HAP-1 (cell line): ENCODE measurements at regions not wholly inside any gene's neighbourhood (a gene's known extent, or its start where the extent isn't known, plus 50 kb on each side); places are given as distances from the start of the nearest gene placed in this dataset.
"Not testable (repeated sequence)": the region's sequence is repeated elsewhere in the genome, so short reads cannot be mapped to it uniquely, and the experiment has no call there.

Experiments used
- DNase-seq, 2 experiments: peaks; one replicate each; pipeline ENCODE4 v3.0.0-alpha.2; 2016 to 2020; ENCODE audit warnings: low spot score in 2 of 2
- H3K27me3 ChIP-seq: fragments of 250-450 bp; sonication (Bioruptor Pico); 2 replicates; pipeline ENCODE4 v1.5.1; 2020; ENCODE audit warnings: low read depth, mild to moderate bottlenecking, moderate library complexity
- H3K36me3 ChIP-seq: fragments of 250-450 bp; sonication (Bioruptor Pico); replicated peaks from 2 replicates; pipeline ENCODE4 v1.5.1; 2020; ENCODE audit warnings: mild to moderate bottlenecking
- H3K4me1 ChIP-seq: fragments of 250-450 bp; sonication (Bioruptor Pico); 2 replicates; pipeline ENCODE4 v1.5.1; 2020; ENCODE audit warnings: mild to moderate bottlenecking
- H3K4me3 ChIP-seq: fragments of 250-450 bp; sonication (Bioruptor Pico); 2 replicates; pipeline ENCODE4 v1.5.1; 2020; ENCODE audit warnings: mild to moderate bottlenecking, moderate library complexity
- H3K9me3 ChIP-seq: fragments of 250-450 bp; sonication (Bioruptor Pico); 2 replicates; pipeline ENCODE4 v1.5.1; 2020; ENCODE audit warnings: mild to moderate bottlenecking, moderate library complexity
- in situ Hi-C: fragments of 300-500 bp; cut with MboI; formaldehyde crosslinking; loops from 3 replicates; pipeline ENCODE4 v1.14.3; 2020; ENCODE audit warnings: low sequenced_read_pairs, inconsistent platforms, mixed read lengths

DNA sequence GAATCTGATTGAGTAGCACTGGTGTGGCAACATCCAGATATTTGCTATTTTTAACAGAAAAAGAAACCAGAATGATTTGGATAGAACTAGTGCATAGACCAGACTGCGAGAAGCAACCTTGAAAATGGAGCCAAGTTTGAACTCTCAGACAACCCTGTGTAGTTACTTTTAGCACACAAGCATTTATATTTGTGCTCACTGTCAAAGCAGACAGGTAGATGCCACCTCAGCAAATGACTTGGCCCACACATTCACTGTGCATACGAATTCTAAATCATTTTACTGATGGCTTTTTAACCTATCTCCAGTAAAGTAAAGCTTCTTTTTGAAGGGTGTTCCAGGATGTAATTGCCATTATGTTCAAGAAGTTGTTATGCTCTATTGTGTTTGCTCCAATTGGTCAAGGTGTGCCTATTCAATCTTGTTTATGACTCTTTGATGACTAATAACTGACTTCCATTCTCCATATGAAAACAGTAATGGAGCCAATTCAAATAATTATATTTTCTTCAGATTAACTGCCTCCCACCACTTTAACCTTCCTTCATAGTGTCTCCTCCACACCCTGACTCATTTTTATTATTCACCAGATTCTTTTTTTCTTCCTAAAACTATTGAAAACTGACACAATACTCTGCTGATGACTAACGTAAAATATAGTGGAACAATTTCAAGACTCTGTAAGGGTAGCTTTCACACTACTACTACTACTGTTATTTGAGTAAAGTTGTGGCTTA lies 138.5 kb downstream of the CCER1 start:
- no peaks in the 10 kb centered on the region for H3K4me1 ChIP-seq
- H3K4me3 ChIP-seq = no peak overlapping the region
- H3K27me3 ChIP-seq = no peaks in the 10 kb centered on the region
- in situ Hi-C loops = no loop called here
- DNase-seq = no peak
- H3K9me3 ChIP-seq = no peaks in the 10 kb centered on the region
- no peaks in the 10 kb centered on the region; the same call in 1 of the 2 replicates for H3K36me3 ChIP-seq

DNA sequence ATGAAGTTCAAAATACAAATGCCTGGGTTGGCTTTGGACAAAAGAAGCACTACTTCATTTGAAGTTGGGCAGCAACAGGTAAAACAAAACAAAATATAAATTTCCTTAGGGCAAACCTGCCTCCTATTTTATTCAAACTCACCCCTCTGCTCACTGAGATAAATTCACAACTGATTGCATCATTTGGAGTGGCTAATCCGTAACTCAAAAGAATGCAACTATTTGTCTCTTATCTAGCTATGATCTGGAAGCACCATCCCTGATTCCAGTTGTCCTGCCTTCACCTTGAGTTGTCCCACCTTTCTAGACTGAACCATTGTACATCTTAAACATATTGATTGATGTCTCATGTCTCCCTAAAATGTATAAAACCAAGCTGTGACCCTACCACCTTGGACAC lies 145.0 kb downstream of the CCER1 start:
- H3K4me1 ChIP-seq = no peaks in the 10 kb centered on the region
- in situ Hi-C loops = no loop called here
- no peak for DNase-seq
- H3K36me3 ChIP-seq = no peaks in the 10 kb centered on the region
- no peaks in the 10 kb centered on the region for H3K9me3 ChIP-seq
- no peak overlapping the region for H3K4me3 ChIP-seq
- no peaks in the 10 kb centered on the region for H3K27me3 ChIP-seq

DNA sequence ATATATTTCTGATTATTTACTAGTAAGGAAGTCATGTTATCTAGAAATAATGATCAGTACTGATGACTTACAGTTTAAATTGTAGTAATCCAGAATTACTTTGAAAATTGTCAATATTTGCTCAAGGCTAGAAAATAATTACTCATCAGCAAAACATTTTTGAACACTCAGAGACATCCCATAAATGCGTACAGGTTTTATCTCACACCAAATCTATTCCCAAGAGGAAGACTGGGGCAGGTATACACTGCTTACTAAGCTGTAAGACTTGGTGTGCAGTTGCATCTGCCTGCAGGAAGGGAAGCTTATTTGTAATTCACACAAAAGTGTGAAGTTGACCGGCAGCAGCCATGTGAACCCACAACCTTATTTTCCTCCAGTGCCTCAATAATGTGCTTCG lies 146.4 kb downstream of the CCER1 start:
- no peaks in the 10 kb centered on the region for H3K36me3 ChIP-seq
- no peaks in the 10 kb centered on the region for H3K4me1 ChIP-seq
- DNase-seq = no peak
- H3K9me3 ChIP-seq = no peaks in the 10 kb centered on the region
- in situ Hi-C loops = no loop called here
- H3K4me3 ChIP-seq = no peak overlapping the region
- H3K27me3 ChIP-seq = no peaks in the 10 kb centered on the region

DNA sequence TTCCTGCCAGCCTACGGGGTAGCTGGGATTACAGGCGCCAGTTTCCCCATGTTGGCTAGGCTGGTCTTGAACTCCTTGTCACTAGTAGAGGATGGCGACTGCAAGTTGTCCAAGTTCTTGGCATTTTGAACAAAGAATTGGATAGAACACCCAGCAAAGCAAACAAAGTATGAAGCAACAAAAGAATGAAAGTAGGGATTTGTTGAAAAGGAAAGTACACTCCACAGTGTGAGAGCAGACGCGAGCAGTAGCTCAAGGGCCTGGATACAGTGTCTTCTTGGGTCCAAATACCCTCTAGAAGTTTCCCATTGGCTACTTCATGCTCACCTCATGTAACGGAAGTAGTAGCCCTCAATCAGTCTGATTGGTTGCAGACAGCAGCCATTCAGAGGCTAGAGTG lies 152.2 kb downstream of the CCER1 start:
- no peak overlapping the region for H3K4me3 ChIP-seq
- in situ Hi-C loops = no loop called here
- no peaks in the 10 kb centered on the region for H3K4me1 ChIP-seq
- no peaks in the 10 kb centered on the region for H3K36me3 ChIP-seq
- no peaks in the 10 kb centered on the region for H3K9me3 ChIP-seq
- no peak for DNase-seq
- no peaks in the 10 kb centered on the region for H3K27me3 ChIP-seq

DNA sequence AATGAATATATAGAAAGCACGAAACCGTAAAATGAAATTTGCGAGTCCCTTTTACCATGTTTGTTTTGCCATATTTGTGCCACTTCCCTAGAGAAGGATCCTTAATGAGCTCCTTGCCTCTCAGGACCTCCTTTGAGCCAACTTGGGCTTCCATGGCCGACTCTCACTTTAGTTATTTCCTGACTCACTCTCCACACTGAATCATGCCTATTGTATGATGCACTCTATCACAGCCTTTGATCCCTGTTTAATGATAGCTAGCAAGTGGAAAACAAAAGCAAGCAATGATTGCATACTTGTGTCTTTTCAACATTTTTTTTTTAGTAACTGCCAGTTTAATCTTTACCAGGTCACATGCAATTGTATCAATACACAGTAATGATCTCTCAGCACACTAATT lies 153.2 kb downstream of the CCER1 start:
- in situ Hi-C loops = no loop called here
- no peak for DNase-seq
- Histone ChIP-seq H3K4me1 (no peaks in the 10 kb centered on the region), H3K9me3 (no peaks in the 10 kb centered on the region), H3K4me3 (no peak overlapping the region), H3K36me3 (no peaks in the 10 kb centered on the region), H3K27me3 (no peaks in the 10 kb centered on the region)

DNA sequence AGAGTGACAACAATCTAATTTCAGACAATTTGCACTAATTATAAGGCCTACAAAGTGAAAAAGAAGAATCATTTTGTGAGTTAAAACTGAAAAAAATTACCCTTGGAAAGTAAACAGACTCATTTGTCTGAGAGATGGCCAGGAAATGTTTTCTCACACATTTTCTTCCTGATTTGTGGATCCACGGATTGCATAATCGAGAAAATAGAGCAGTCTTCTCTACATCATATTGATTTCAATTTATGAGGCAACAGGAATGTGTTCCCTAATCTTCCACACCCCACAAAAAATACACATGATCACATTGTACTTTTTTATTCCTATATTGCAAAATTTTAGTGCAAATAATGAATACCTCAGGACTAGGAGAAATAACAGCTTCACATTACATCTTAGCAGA lies 160.8 kb downstream of the CCER1 start:
- no peak overlapping the region for H3K4me3 ChIP-seq
- no peak for DNase-seq
- no peaks in the 10 kb centered on the region for H3K9me3 ChIP-seq
- no peaks in the 10 kb centered on the region for H3K4me1 ChIP-seq
- H3K36me3 ChIP-seq = no peaks in the 10 kb centered on the region
- H3K27me3 ChIP-seq = no peaks in the 10 kb centered on the region
- in situ Hi-C loops = no loop called here

DNA sequence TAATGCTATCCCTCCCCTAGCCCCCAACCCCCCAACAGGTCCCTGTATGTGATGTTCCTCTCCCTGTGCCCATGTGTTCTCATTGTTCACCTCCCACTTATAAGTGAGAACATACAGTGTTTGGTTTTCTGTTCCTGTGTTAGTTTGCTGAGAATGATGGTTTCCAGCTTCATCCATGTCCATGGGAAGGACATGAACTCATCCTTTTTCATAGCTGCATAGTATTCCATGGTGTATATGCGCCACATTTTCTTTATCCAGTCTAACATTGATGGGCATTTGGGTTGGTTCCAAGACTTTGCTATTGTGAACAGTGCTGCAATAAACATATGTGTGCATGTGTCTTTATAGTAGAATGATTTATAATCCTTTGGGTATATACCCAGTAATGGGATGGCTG lies 162.3 kb downstream of the CCER1 start:
- H3K27me3 ChIP-seq, in situ Hi-C loops, H3K36me3 ChIP-seq, H3K4me1 ChIP-seq, H3K9me3 ChIP-seq, H3K4me3 ChIP-seq, DNase-seq: not testable (repeated sequence)

DNA sequence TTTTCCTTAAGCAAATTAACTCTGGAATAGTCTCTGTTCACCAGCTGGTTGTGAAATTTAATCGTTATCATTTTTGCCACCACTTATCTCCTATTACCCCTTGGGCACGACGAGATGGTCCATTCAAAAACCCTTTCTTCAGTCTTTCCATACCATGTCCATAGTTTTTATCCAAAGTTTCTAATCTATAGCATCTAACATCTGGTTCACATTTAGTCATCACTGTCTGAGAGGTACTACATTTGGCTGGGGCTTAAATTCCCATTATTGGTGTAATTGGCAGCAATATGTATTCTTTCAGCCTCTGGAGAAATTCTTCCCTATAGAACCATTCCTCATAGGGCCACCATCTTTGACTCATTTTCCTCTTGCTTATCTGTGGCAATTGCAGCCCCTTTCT lies 163.5 kb downstream of the CCER1 start:
- H3K36me3 ChIP-seq = no peaks in the 10 kb centered on the region
- no peak for DNase-seq
- H3K27me3 ChIP-seq = no peaks in the 10 kb centered on the region
- no peak overlapping the region for H3K4me3 ChIP-seq
- no peaks in the 10 kb centered on the region for H3K4me1 ChIP-seq
- in situ Hi-C loops = no loop called here
- no peaks in the 10 kb centered on the region for H3K9me3 ChIP-seq

DNA sequence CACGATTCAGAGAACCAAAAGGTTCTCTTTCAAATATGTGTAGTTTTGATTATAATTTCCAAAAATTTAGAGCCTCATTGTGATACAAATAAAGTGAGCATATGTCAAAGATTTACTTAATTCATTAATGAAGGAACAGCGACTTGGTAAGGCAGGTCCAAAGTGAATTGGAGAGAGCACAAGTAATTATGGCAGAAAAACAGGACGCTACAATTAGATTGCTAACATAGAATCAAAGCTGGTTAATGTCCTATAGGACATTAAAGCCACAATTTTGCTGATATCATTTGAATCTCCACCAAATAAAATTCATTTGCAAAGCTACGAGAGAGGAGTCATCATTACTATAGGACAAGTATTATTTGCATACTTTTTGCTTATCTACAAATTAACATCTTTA lies 164.2 kb downstream of the CCER1 start:
- no peak for DNase-seq
- Histone ChIP-seq H3K36me3 (no peaks in the 10 kb centered on the region), H3K4me3 (no peak overlapping the region), H3K4me1 (no peaks in the 10 kb centered on the region), H3K9me3 (no peaks in the 10 kb centered on the region), H3K27me3 (no peaks in the 10 kb centered on the region)
- in situ Hi-C loops = no loop called here

DNA sequence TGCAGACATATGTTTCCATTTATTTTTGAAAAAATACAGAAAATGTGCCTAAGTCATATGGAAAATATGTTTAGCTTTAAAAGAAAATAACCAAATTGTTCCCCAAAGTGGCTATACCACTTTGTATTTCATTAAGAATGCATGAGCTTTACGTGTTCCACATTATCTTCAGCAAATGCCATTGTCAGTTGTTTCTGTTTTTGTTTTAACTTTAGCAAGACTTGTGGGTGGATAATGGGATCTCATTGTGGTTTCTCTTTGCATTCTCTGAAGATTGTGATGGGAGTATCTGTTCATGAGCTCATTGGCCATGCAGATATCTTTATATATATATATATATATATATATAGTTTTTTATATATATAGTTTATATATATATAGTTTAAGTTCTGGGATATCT lies 181.5 kb downstream of the CCER1 start:
- no peak for DNase-seq
- no peak overlapping the region for H3K4me3 ChIP-seq
- in situ Hi-C loops = no loop called here
- H3K4me1 ChIP-seq = no peaks in the 10 kb centered on the region
- H3K27me3 ChIP-seq = no peaks in the 10 kb centered on the region
- no peaks in the 10 kb centered on the region for H3K9me3 ChIP-seq
- no peaks in the 10 kb centered on the region for H3K36me3 ChIP-seq

DNA sequence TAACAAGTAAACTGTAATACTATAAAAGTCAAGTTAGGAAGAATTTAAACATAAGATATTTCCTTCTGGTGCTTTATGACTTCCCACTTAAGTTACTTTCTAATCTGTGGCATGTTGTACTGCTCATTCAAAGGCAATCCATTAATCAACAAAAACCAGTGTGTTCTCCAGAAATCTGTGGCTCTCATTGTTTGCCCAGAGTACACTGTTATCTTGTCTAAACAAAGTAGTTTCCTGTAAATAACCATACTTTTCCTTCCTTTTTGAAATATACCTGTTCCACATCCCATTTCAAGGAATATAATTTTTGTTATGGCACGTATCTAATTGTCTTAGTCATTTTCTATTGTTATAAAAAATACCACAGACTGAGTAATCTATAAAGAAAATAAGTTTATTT lies 184.1 kb downstream of the CCER1 start:
- Histone ChIP-seq H3K36me3 (no peaks in the 10 kb centered on the region), H3K9me3 (no peaks in the 10 kb centered on the region), H3K4me3 (no peak overlapping the region), H3K4me1 (no peaks in the 10 kb centered on the region), H3K27me3 (no peaks in the 10 kb centered on the region)
- in situ Hi-C loops = no loop called here
- no peak for DNase-seq

DNA sequence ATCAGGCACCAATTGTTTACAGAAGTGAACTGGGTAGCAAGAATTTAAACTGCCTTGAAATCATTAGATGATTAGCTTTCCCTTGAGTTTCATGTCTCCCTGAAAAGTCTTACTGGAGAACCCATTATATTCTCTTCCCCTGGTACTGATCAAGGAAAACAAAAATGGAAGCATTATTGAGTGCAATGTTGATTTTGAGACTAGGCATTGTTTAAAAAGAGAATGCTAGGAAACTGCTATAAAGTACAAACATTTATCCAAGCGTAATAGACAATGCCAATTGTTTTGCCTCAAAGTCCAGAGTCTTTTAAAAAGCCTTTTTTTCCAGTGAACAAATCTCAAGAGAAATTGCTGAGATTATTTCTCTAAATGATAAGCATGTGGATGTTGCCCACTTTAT lies 197.0 kb downstream of the CCER1 start:
- no peak for DNase-seq
- Histone ChIP-seq H3K27me3 (no peaks in the 10 kb centered on the region), H3K9me3 (no peaks in the 10 kb centered on the region), H3K36me3 (no peaks in the 10 kb centered on the region), H3K4me3 (no peak overlapping the region), H3K4me1 (no peaks in the 10 kb centered on the region)
- in situ Hi-C loops = no loop called here

DNA sequence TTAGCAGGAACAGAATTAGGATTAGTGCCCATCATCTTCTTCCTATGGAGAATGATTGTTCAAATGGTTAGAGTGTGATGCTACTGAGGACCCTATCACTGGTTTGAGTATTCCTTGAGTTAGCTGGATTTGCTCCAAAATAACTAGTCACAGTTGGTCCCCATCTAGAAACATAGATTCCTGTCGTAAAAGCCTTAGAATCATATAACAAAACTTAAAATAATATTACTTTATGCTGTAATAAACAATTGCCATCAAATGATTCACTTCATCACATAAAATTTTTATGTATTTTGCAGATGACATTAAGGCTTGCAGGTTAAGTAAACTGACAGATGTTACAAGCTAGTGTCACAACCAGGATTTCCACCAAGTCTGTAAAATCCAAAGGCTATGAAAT lies 209.8 kb downstream of the CCER1 start:
- H3K4me1 ChIP-seq = no peaks in the 10 kb centered on the region
- H3K4me3 ChIP-seq = no peak overlapping the region
- in situ Hi-C loops = no loop called here
- H3K9me3 ChIP-seq = no peaks in the 10 kb centered on the region
- DNase-seq = no peak
- H3K27me3 ChIP-seq = no peaks in the 10 kb centered on the region
- no peaks in the 10 kb centered on the region for H3K36me3 ChIP-seq

DNA sequence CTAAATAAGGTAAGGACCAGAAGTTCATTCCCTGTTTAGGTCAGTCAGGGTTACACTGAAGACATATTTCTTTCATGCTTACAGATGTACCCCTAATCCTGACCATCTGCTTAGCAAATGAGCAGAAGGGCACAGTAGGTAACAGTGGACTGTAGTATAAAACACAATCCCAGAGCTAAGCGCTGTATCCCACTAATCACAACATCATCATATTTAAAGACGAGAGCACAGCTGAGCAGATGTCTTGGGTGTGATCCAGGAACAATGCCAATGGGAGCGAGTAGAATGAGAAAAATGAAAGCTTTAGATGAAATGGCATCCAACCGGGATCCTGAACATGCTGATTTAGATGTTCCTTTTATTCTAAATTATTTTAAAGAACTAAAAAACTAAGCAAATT lies 213.4 kb downstream of the CCER1 start:
- DNase-seq = no peak
- Histone ChIP-seq H3K9me3 (no peaks in the 10 kb centered on the region), H3K36me3 (no peaks in the 10 kb centered on the region), H3K4me3 (no peak overlapping the region), H3K4me1 (no peaks in the 10 kb centered on the region), H3K27me3 (no peaks in the 10 kb centered on the region)
- in situ Hi-C loops = no loop called here

DNA sequence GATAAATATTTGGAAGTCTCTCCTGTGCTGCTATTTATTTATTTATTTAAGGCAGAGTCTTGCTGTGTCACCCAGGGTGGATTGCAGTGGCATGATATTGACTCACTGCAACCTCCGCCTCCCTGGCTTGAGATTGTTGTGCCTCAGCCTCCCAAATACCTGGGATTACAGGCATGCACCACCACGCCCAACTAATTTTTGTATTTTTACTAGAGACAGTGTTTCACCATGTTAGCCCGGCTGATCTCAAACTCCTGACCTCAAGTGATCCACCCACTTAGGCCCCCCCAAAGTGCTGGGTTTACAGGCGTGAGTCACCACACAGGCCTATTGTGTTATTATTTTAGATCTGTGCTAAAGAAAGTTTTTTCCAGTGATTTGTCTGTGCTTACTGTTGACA lies 225.2 kb downstream of the CCER1 start:
- H3K4me3 ChIP-seq = no peak overlapping the region
- H3K9me3 ChIP-seq = no peaks in the 10 kb centered on the region
- H3K36me3 ChIP-seq = no peaks in the 10 kb centered on the region
- no peaks in the 10 kb centered on the region for H3K4me1 ChIP-seq
- H3K27me3 ChIP-seq = no peaks in the 10 kb centered on the region
- no peak for DNase-seq
- in situ Hi-C loops = no loop called here
